CD14-positive monocyte (primary cell): ENCODE measurements at regions not wholly inside any gene's neighbourhood (a gene's known extent, or its start where the extent isn't known, plus 50 kb on each side); places are given as distances from the start of the nearest gene placed in this dataset.

Experiments
- DNase-seq, 3 donors: peaks; one replicate each; pipeline ENCODE4 v3.0.0-alpha.2; 2011 to 2022
- H2AFZ ChIP-seq: 2 replicates; pipeline ENCODE4 v1.6.0; 2012; ENCODE audit warnings: mild to moderate bottlenecking, low read depth, low read length, inconsistent platforms; ENCODE audit not compliant: insufficient read depth, poor library complexity, severe bottlenecking
- H3K27ac ChIP-seq, 2 donors: 1 replicate in 1 of 2; 2 replicates in 1 of 2; pipeline ENCODE4 v1.5.1; 2012 to 2013; ENCODE audit warnings: low read length in 2 of 2, control low read depth in 1 of 2, inconsistent platforms in 1 of 2, low read depth in 1 of 2, mild to moderate bottlenecking in 1 of 2
- H3K27me3 ChIP-seq, 2 donors: one replicate each; pipeline versions ENCODE4 v1.6.0 to v1.6.1; 2011 to 2013; ENCODE audit warnings: low read length in 2 of 2; ENCODE audit not compliant: control insufficient read depth in 2 of 2, insufficient read depth in 2 of 2
- H3K36me3 ChIP-seq, 2 donors: replicated peaks in 1 of 2; 1 replicate in 1 of 2; 2 replicates in 1 of 2; pipeline versions ENCODE4 v1.5.1 to v1.6.1; 2012 to 2013; ENCODE audit warnings: low read length in 2 of 2, control low read depth in 1 of 2, inconsistent platforms in 1 of 2, mild to moderate bottlenecking in 1 of 2; ENCODE audit not compliant: insufficient read depth in 2 of 2, control insufficient read depth in 1 of 2
- H3K4me1 ChIP-seq, 2 donors: 1 replicate in 1 of 2; 2 replicates in 1 of 2; pipeline versions ENCODE4 v1.5.1 to v1.6.1; 2012 to 2013; ENCODE audit warnings: low read length in 2 of 2, control low read depth in 1 of 2, inconsistent platforms in 1 of 2, mild to moderate bottlenecking in 1 of 2, moderate library complexity in 1 of 2; ENCODE audit not compliant: insufficient read depth in 2 of 2, control insufficient read depth in 1 of 2
- H3K4me2 ChIP-seq: replicated peaks from 2 replicates; pipeline ENCODE3; 2012; ENCODE audit warnings: low read length, moderate library complexity, mild to moderate bottlenecking; ENCODE audit not compliant: poor library complexity, severe bottlenecking; ENCODE audit errors: extremely low read depth
- H3K4me3 ChIP-seq, 3 experiments: fragments of 200-600 bp in 1 of 3; sonication (generic) in 1 of 3; replicated peaks in 1 of 3; 1 replicate in 2 of 3; 2 replicates in 1 of 3; pipeline ENCODE4 v1.5.1; 2011 to 2013; ENCODE audit warnings: low read length in 3 of 3, mild to moderate bottlenecking in 3 of 3, control low read depth in 2 of 3, low read depth in 2 of 3, inconsistent platforms in 1 of 3, moderate library complexity in 1 of 3
- H3K79me2 ChIP-seq: 2 replicates; pipeline ENCODE4 v1.6.0; 2012; ENCODE audit warnings: mild to moderate bottlenecking, control low read depth, inconsistent platforms, low read length, moderate library complexity; ENCODE audit not compliant: insufficient read depth
- H3K9ac ChIP-seq: 2 replicates; pipeline ENCODE4 v1.6.0; 2017; ENCODE audit warnings: low read length, mild to moderate bottlenecking; ENCODE audit not compliant: insufficient read depth, poor library complexity, severe bottlenecking
- H3K9me3 ChIP-seq, 2 donors: replicated peaks in 1 of 2; 1 replicate in 1 of 2; 2 replicates in 1 of 2; pipeline versions ENCODE4 v1.5.1 to v1.6.1; 2012 to 2013; ENCODE audit warnings: low read length in 2 of 2, control low read depth in 1 of 2; ENCODE audit not compliant: control insufficient read depth in 1 of 2, insufficient read depth in 1 of 2
- H4K20me1 ChIP-seq: 2 replicates; pipeline ENCODE4 v1.6.0; 2012; ENCODE audit warnings: mild to moderate bottlenecking, low read length, control low read depth, moderate library complexity; ENCODE audit not compliant: insufficient read depth
- H3K27ac Mint-ChIP-seq, 7 donors: one replicate each; pipeline ENCODE4 v1.8.0; 2020; ENCODE audit warnings: mild to moderate bottlenecking in 7 of 7, mixed read lengths in 7 of 7, moderate library complexity in 6 of 7, inconsistent platforms in 2 of 7
- H3K27me3 Mint-ChIP-seq, 3 donors: one replicate each; pipeline ENCODE4 v1.8.0; 2021 to 2022; ENCODE audit warnings: low read depth in 3 of 3, mild to moderate bottlenecking in 3 of 3, mixed read lengths in 3 of 3, moderate library complexity in 3 of 3, inconsistent platforms in 1 of 3
- H3K36me3 Mint-ChIP-seq, 2 donors: one replicate each; pipeline ENCODE4 v1.8.0; 2020; ENCODE audit warnings: mixed read lengths in 2 of 2, inconsistent platforms in 1 of 2, mild to moderate bottlenecking in 1 of 2
- H3K4me1 Mint-ChIP-seq: one replicate; pipeline ENCODE4 v1.8.0; 2020; ENCODE audit warnings: mild to moderate bottlenecking, mixed read lengths
- H3K4me3 Mint-ChIP-seq, 2 donors: one replicate each; pipeline ENCODE4 v1.8.0; 2020; ENCODE audit warnings: mild to moderate bottlenecking in 2 of 2, mixed read lengths in 2 of 2, moderate library complexity in 1 of 2
- H3K9me3 Mint-ChIP-seq, 7 donors: one replicate each; pipeline ENCODE4 v1.8.0; 2020 to 2022; ENCODE audit warnings: mixed read lengths in 7 of 7, mild to moderate bottlenecking in 6 of 7, moderate library complexity in 6 of 7, inconsistent platforms in 2 of 7
- CTCF ChIP-seq: fragments of 200-600 bp; IDR thresholded peaks from one replicate; pipeline ENCODE4 v1.8.0; 2022; ENCODE audit warnings: antibody characterized with exemption, mild to moderate bottlenecking
- WGBS: methylation state at CpG from one replicate; pipeline ENCODE4 v1.1.5; 2013; ENCODE audit warnings: missing lambda C conversion rate; ENCODE audit not compliant: insufficient coverage; 5-methylcytosine and 5-hydroxymethylcytosine counted together
- intact Hi-C, 2 donors: fragments of 100-400 bp; cut with micrococcal nuclease; formaldehyde crosslinking; loops; one replicate each; pipeline versions ENCODE4 v1.15.0 to v1.15.1; 2023

DNA sequence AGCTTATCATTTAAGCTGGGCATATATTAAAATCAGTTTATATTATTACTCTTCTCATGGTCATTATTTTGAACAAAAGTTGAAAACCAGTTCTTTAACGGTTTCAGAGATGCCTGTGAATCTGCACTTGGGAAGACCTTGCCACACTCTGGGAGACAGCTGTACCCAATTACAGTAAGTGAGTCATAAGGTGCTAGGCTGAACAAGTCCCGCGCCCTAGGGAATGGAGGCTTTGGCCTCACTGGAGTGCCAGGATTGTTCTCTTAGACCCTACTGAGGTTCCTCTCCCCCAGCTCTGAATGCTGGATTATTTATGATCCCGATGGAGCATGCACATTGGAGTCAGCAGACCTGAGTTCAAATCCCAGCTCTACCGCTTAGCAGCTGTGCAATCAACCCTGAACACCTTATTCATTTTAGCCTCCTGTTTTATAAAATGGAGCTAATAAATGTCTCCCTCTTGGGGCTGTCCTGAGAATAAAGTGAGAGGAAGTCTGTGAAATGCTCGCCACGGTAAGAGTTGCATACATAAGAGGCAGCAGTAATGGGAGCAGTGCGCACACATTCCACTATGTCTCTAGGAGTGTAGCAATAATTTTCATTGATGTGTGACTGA is 266.2 kb downstream of the FOXD2 start:
- Histone ChIP-seq H4K20me1 (no peaks in the 10 kb centered on the region), H3K27ac (no peak overlapping the region), H3K9ac (no peak overlapping the region), H2AFZ (no peak overlapping the region), H3K36me3 (no peaks in the 10 kb centered on the region), H3K27me3 (peaks cover 29 to 38% of the 10 kb centered on the region in 2 donors), H3K79me2 (no peaks in the 10 kb centered on the region), H3K4me1 (no peaks in the 10 kb centered on the region), H3K4me2 (no peak overlapping the region), H3K4me3 (no peak overlapping the region), H3K9me3 (peaks cover 0 to 3% of the 10 kb centered on the region in 2 donors)
- Mint-ChIP-seq H3K4me1 (peaks cover 7% of the 10 kb centered on the region), H3K36me3 (no peaks in the 10 kb centered on the region), H3K27me3 (peaks cover 33 to 44% (median 35%) of the 10 kb centered on the region in 3 donors), H3K4me3 (no peak overlapping the region), H3K27ac (no peak overlapping the region), H3K9me3 (peaks cover 0 to 3% (median 0%) of the 10 kb centered on the region in 7 donors)
- TF ChIP-seq CTCF = no peak
- DNase-seq = no peak
- 66% methylated on average over 7 of the region's 8 CpGs for WGBS
- intact Hi-C loops = no loop called here

GRCh38 chr1:47705517-47706130 is 267.8 kb downstream of the FOXD2 start:
- Histone ChIP-seq H3K4me2 (no peak overlapping the region), H3K4me3 (no peak overlapping the region), H3K27ac (no peak overlapping the region), H3K9ac (no peak overlapping the region), H3K4me1 (peaks cover 9 to 14% of the 10 kb centered on the region in 2 donors), H3K79me2 (no peaks in the 10 kb centered on the region), H3K36me3 (no peaks in the 10 kb centered on the region), H3K27me3 (peaks cover 39 to 53% of the 10 kb centered on the region in 2 donors), H4K20me1 (no peaks in the 10 kb centered on the region), H3K9me3 (peaks cover 0 to 9% of the 10 kb centered on the region in 2 donors), H2AFZ (no peak overlapping the region)
- no peak for DNase-seq
- Mint-ChIP-seq H3K27ac (no peak overlapping the region), H3K4me3 (peak overlapping the region in 1 of 2 donors; percentile 23), H3K36me3 (no peaks in the 10 kb centered on the region), H3K27me3 (peaks cover 47 to 59% (median 48%) of the 10 kb centered on the region in 3 donors), H3K9me3 (peaks cover 0 to 3% (median 0%) of the 10 kb centered on the region in 7 donors), H3K4me1 (peaks cover 14% of the 10 kb centered on the region)
- intact Hi-C loops = loop anchor here in 1 of 2 donors (5.0 kb wide), 1 partner anchor 513 kb away; the partner anchor contains the start of gene PDZK1IP1
- 100% methylated on average over 1 of the region's 6 CpGs for WGBS
- no peak for TF ChIP-seq CTCF
